Mesodermal cell (in vitro differentiated cells): ENCODE measurements at regions not wholly inside any gene's neighbourhood (a gene's known extent, or its start where the extent isn't known, plus 50 kb on each side); places are given as distances from the start of the nearest gene placed in this dataset.

Experiments
- H3K27ac ChIP-seq: 2 replicates; pipeline ENCODE4 v1.7.0; 2013; ENCODE audit warnings: mild to moderate bottlenecking, low read depth, low read length, moderate library complexity; ENCODE audit not compliant: severe bottlenecking
- H3K36me3 ChIP-seq: 2 replicates; pipeline ENCODE4 v1.7.1; 2013; ENCODE audit warnings: mild to moderate bottlenecking, low read length, moderate library complexity; ENCODE audit not compliant: control insufficient read depth, insufficient read depth
- H3K4me1 ChIP-seq: one replicate; pipeline ENCODE4 v1.7.1; 2013; ENCODE audit warnings: mild to moderate bottlenecking, low read length; ENCODE audit not compliant: insufficient read depth, control insufficient read depth, poor library complexity, severe bottlenecking
- H3K4me3 ChIP-seq: 2 replicates; pipeline ENCODE4 v1.7.0; 2013; ENCODE audit warnings: low read length, control low read depth, mild to moderate bottlenecking; ENCODE audit not compliant: insufficient read depth, poor library complexity, severe bottlenecking; ENCODE audit errors: extremely low read depth
- H3K9me3 ChIP-seq: 2 replicates; pipeline ENCODE4 v1.7.1; 2013; ENCODE audit warnings: mild to moderate bottlenecking, low read length, moderate library complexity; ENCODE audit not compliant: control insufficient read depth
- WGBS, 2 experiments: methylation state at CpG; one replicate each; pipeline ENCODE4 v1.1.5; 2013; ENCODE audit warnings: missing lambda C conversion rate in 2 of 2; ENCODE audit not compliant: insufficient coverage in 2 of 2; 5-methylcytosine and 5-hydroxymethylcytosine counted together

GRCh38 chr5:72653586-72653985, 146.4 kb upstream of the ZNF366 start:
- Histone ChIP-seq H3K27ac (peak overlapping the region; percentile 88), H3K4me1 (peaks cover 55% of the 10 kb centered on the region), H3K36me3 (no peaks in the 10 kb centered on the region), H3K4me3 (no peak overlapping the region), H3K9me3 (no peaks in the 10 kb centered on the region)
- 66 to 80% methylated on average over 2 of the region's 2 CpGs for WGBS, 2 experiments

GRCh38 chr5:72651779-72652178, 144.6 kb upstream of the ZNF366 start:
- H3K36me3 ChIP-seq, result no peaks in the 10 kb centered on the region
- H3K4me3 ChIP-seq, result no peak overlapping the region
- peaks cover 73% of the 10 kb centered on the region for H3K4me1 ChIP-seq
- H3K9me3 ChIP-seq, result no peaks in the 10 kb centered on the region
- peak overlapping the region; percentile 76 for H3K27ac ChIP-seq

GRCh38 chr5:72651109-72651508, 143.9 kb upstream of the ZNF366 start:
- WGBS, 2 experiments, result 95 to 100% methylated on average over 8 of the region's 8 CpGs
- H3K4me3 ChIP-seq, result no peak overlapping the region
- peak overlapping the region; percentile 76 for H3K27ac ChIP-seq
- no peaks in the 10 kb centered on the region for H3K9me3 ChIP-seq
- H3K36me3 ChIP-seq, result no peaks in the 10 kb centered on the region
- peaks cover 79% of the 10 kb centered on the region for H3K4me1 ChIP-seq

- Histone ChIP-seq H3K36me3 (no peaks in the 10 kb centered on the region), H3K4me1 (peaks cover 79% of the 10 kb centered on the region), H3K4me3 (no peak overlapping the region), H3K27ac (peak overlapping the region; percentile 88), H3K9me3 (no peaks in the 10 kb centered on the region)
- WGBS, 2 experiments, result 33 to 48% methylated on average over 2 to 4 of the region's 7 CpGs
These were observed 142.2 kb upstream of the ZNF366 start for GRCh38 chr5:72649449-72649848.

GRCh38 chr5:72648480-72648879, 141.3 kb upstream of the ZNF366 start:
- peaks cover 69% of the 10 kb centered on the region for H3K4me1 ChIP-seq
- no CpG with 5 or more reads among the region's 1 CpG for WGBS, 2 experiments
- H3K9me3 ChIP-seq, result no peaks in the 10 kb centered on the region
- no peak overlapping the region for H3K4me3 ChIP-seq
- peak overlapping the region; percentile 88 for H3K27ac ChIP-seq
- no peaks in the 10 kb centered on the region for H3K36me3 ChIP-seq

- 40 to 67% methylated on average over 1 to 2 of the region's 2 CpGs for WGBS, 2 experiments
- peaks cover 63% of the 10 kb centered on the region for H3K4me1 ChIP-seq
- H3K9me3 ChIP-seq, result no peaks in the 10 kb centered on the region
- peak overlapping the region; percentile 88 for H3K27ac ChIP-seq
- no peaks in the 10 kb centered on the region for H3K36me3 ChIP-seq
- H3K4me3 ChIP-seq, result no peak overlapping the region
These were observed 140.6 kb upstream of the ZNF366 start for GRCh38 chr5:72647806-72648205.

- Histone ChIP-seq H3K36me3 (no peaks in the 10 kb centered on the region), H3K9me3 (no peaks in the 10 kb centered on the region), H3K4me3 (no peak overlapping the region), H3K4me1 (peaks cover 50% of the 10 kb centered on the region), H3K27ac (no peak overlapping the region)
- 100% methylated on average over 1 of the region's 2 CpGs; no CpG with 5 or more reads in 1 of the 2 experiments for WGBS, 2 experiments
These were observed 139.1 kb upstream of the ZNF366 start for GRCh38 chr5:72646246-72646866.

- no peak overlapping the region for H3K4me3 ChIP-seq
- no peaks in the 10 kb centered on the region for H3K9me3 ChIP-seq
- peaks cover 39% of the 10 kb centered on the region for H3K4me1 ChIP-seq
- WGBS, 2 experiments, result 80 to 100% methylated on average over 1 to 3 of the region's 6 CpGs
- no peak overlapping the region for H3K27ac ChIP-seq
- H3K36me3 ChIP-seq, result no peaks in the 10 kb centered on the region
These were observed 138.0 kb upstream of the ZNF366 start for GRCh38 chr5:72645064-72645846.

GRCh38 chr5:72644296-72644695, 137.1 kb upstream of the ZNF366 start:
- WGBS, 2 experiments, result 83 to 86% methylated on average over 1 of the region's 2 CpGs
- no peak overlapping the region for H3K27ac ChIP-seq
- peaks cover 33% of the 10 kb centered on the region for H3K4me1 ChIP-seq
- H3K36me3 ChIP-seq, result no peaks in the 10 kb centered on the region
- H3K4me3 ChIP-seq, result no peak overlapping the region
- H3K9me3 ChIP-seq, result no peaks in the 10 kb centered on the region

GRCh38 chr5:72641164-72641563, 134.0 kb upstream of the ZNF366 start:
- Histone ChIP-seq H3K4me1 (peaks cover 2% of the 10 kb centered on the region), H3K36me3 (no peaks in the 10 kb centered on the region), H3K27ac (no peak overlapping the region), H3K9me3 (no peaks in the 10 kb centered on the region), H3K4me3 (no peak overlapping the region)
- 73 to 100% methylated on average over 2 of the region's 2 CpGs for WGBS, 2 experiments

- Histone ChIP-seq H3K4me1 (peaks cover 25% of the 10 kb centered on the region), H3K4me3 (no peak overlapping the region), H3K27ac (no peak overlapping the region), H3K36me3 (no peaks in the 10 kb centered on the region), H3K9me3 (no peaks in the 10 kb centered on the region)
These were observed 129.8 kb upstream of the ZNF366 start for GRCh38 chr5:72637058-72637457.
